ENCODE measurements at regions not wholly inside any gene's neighbourhood (a gene's known extent, or its start where the extent isn't known, plus 50 kb on each side); places are given as distances from the start of the nearest gene placed in this dataset.

DNA sequence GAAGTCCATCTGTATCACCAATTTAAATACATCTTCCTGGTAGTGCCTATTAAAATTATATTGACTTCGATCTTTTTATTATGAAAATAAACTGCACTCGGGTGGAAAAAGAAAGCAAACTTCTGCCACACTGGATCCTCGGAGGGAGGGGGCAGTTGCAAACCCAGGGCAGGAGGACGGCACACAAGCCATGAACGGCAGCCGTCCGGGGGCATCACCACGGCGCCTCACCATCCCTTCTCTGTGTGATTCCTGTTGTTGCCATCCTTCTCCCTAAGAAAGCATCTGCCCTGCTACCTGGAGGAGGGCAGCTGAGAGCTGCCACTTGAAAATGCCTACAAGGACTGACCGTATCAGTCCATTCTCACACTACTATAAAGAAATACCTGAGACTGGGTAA lies 53.9 kb upstream of the ENPP7 start:
- no peak overlapping the region for H3K4me3 ChIP-seq (ENCODE audit: low read depth in 1 of 2, low read length in 1 of 2)
- TF ChIP-seq CTCF (IDR thresholded peaks at IDR 0.05): no peak
- no peaks in the 10 kb centered on the region for H3K9me3 ChIP-seq
- no peaks in the 10 kb centered on the region for H3K4me1 ChIP-seq (ENCODE audit: control insufficient read depth in 1 of 2, insufficient read depth in 1 of 2, low read depth in 1 of 2, low read length in 1 of 2)
- peaks cover 15% of the 10 kb centered on the region for H3K27me3 ChIP-seq
- H3K36me3 ChIP-seq: no peaks in the 10 kb centered on the region
- H3K27ac ChIP-seq: no peak overlapping the region

- Histone ChIP-seq H3K4me1 (ENCODE audit: control insufficient read depth in 1 of 2, insufficient read depth in 1 of 2, low read depth in 1 of 2, low read length in 1 of 2) (no peaks in the 10 kb centered on the region), H3K9me3 (no peaks in the 10 kb centered on the region), H3K27me3 (peaks cover 23% of the 10 kb centered on the region), H3K4me3 (ENCODE audit: low read depth in 1 of 2, low read length in 1 of 2) (no peak overlapping the region), H3K36me3 (no peaks in the 10 kb centered on the region), H3K27ac (no peak overlapping the region)
- no peak for TF ChIP-seq CTCF (IDR thresholded peaks at IDR 0.05)
Measured at GRCh38 chr17:79675413-79675725, 55.4 kb upstream of the ENPP7 start.

DNA sequence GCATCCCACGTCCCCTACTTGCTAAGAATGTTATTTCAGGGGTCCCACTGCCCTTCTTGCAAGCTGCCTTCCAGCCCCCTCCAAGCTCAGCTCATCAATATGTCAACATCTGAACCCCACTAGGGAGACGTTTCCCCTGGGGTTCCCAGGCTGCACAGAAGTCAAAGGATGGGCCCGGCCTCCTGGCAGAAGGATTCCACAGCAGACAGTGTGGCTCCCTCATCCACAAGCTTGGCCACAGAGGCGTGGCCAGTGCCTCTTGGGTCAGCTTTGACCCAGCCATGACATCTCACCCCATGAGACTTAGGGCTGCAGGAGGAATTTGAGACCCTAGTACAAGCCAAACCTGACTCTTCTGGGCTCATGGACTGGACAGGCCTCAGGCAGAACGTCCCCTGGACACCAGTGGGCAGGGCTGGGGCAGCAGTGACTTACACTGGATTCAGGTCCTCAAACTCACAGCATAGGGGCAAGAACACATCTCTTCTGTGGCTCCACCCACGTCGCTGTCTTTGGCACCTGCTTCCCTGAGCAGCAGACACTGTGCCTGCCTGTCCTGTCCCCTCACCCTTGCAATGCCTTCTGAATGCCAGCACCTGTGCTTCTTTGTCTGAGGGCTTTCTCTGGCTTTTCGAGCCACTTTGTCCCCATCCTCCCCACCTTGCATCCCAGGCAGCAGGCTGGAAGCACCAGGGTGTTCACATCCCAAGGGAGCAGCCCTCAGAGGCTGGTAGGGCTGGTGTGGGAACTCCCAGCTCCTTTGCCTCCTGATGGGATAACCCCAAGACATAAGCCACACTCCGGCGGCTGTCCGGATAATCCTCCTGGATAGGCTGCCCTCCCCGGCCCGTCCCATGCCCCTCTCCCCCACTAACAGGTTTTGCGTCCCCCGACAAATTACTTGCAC lies 56.0 kb upstream of the ENPP7 start:
- no peak overlapping the region for H3K27ac ChIP-seq
- no peaks in the 10 kb centered on the region for H3K9me3 ChIP-seq
- TF ChIP-seq CTCF (IDR thresholded peaks at IDR 0.05): no peak
- H3K4me3 ChIP-seq (ENCODE audit: low read depth in 1 of 2, low read length in 1 of 2): no peak overlapping the region
- H3K27me3 ChIP-seq: peaks cover 29% of the 10 kb centered on the region
- H3K4me1 ChIP-seq (ENCODE audit: control insufficient read depth in 1 of 2, insufficient read depth in 1 of 2, low read depth in 1 of 2, low read length in 1 of 2): no peaks in the 10 kb centered on the region
- H3K36me3 ChIP-seq: no peaks in the 10 kb centered on the region

DNA sequence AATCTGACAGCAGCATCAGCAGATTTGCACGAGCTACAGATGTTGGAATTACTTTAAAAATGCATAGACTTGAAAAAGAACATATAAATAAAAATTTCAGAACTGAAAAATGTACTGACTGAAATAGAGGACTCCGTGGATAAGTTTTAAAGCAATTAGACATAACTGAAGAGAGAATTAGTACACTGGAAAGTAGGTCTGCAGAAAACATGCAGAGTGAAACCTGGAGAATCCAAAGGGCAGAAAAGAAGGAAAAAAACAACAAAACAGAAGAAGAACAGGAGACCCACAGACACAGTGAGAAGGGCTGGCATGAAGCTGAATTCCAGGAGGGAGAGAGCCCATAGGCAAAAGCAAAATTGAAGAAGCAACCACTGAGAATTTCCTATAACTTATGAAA lies 57.2 kb upstream of the ENPP7 start:
- Histone ChIP-seq H3K27me3 (peaks cover 35% of the 10 kb centered on the region), H3K27ac (no peak overlapping the region), H3K4me3 (ENCODE audit: low read depth in 1 of 2, low read length in 1 of 2) (no peak overlapping the region), H3K9me3 (no peaks in the 10 kb centered on the region), H3K36me3 (no peaks in the 10 kb centered on the region), H3K4me1 (ENCODE audit: control insufficient read depth in 1 of 2, insufficient read depth in 1 of 2, low read depth in 1 of 2, low read length in 1 of 2) (no peaks in the 10 kb centered on the region)
- no peak for TF ChIP-seq CTCF (IDR thresholded peaks at IDR 0.05)

GRCh38 chr17:79672496-79672895 lies 58.2 kb upstream of the ENPP7 start:
- H3K27ac ChIP-seq: no peak overlapping the region
- peaks cover 35% of the 10 kb centered on the region for H3K27me3 ChIP-seq
- no peaks in the 10 kb centered on the region for H3K36me3 ChIP-seq
- H3K9me3 ChIP-seq: no peaks in the 10 kb centered on the region
- no peak overlapping the region for H3K4me3 ChIP-seq (ENCODE audit: low read depth in 1 of 2, low read length in 1 of 2)
- no peak for TF ChIP-seq CTCF (IDR thresholded peaks at IDR 0.05)
- H3K4me1 ChIP-seq (ENCODE audit: control insufficient read depth in 1 of 2, insufficient read depth in 1 of 2, low read depth in 1 of 2, low read length in 1 of 2): no peaks in the 10 kb centered on the region
